ENCODE measurements at regions not wholly inside any gene's neighbourhood (a gene's known extent, or its start where the extent isn't known, plus 50 kb on each side); places are given as distances from the start of the nearest gene placed in this dataset.

DNA sequence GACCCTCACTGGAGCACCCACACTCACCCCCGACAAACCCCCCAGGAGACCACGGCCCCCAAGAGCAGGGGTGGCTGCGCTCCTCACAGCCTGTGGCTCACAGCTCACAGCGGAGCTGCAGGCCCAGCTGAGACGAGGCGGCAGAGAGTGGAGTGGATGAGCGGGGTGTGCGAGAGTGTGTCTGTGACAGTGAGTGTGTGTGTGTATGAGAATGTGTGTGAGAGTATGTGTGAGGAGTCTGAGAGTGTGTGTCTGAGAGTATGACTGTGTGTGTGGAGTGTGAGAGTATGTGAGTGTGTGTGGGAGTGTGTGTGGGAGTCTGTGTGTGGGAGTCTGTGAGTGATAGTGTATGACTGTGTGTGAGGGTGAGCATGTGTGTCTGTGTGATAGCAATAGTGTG lies 55.3 kb upstream of the ID2 start:
- no peak overlapping the region for H2AFZ ChIP-seq (ENCODE audit: low read depth, low read length)
- FAIRE-seq, result peak; percentile 52
- H3K4me2 ChIP-seq (ENCODE audit: insufficient read depth, low read length), result no peak overlapping the region
- H3K9me1 ChIP-seq (ENCODE audit: control insufficient read depth, insufficient read depth, low read length), result no peaks in the 10 kb centered on the region
- H3K27me3 ChIP-seq (ENCODE audit: control insufficient read depth in 2 of 2, insufficient read depth in 2 of 2, low read length in 2 of 2), result peaks cover 14 to 50% of the 10 kb centered on the region in 2 experiments; a peak in 4 of 5 replicates
- no peak overlapping the region for H3K27ac ChIP-seq (ENCODE audit: extremely low read depth, low read depth, low read length)
- BruUV-seq (replicated peaks), result no TSS peak
- no peak overlapping the region for H3K4me3 ChIP-seq
- WGBS (ENCODE audit: insufficient coverage, low coverage, missing lambda C conversion rate), result 63% methylated on average over 8 of the region's 8 CpGs
- H3K79me2 ChIP-seq (ENCODE audit: control insufficient read depth, insufficient read depth, low read length), result no peaks in the 10 kb centered on the region
- DNase-seq (ENCODE audit: extremely low read depth in 1 of 4, low spot score in 3 of 4), result peak in 2 of 4 experiments; percentile 31 to 46
- POLR2A ChIA-PET, result interaction anchor here (1.0 to 1.1 kb wide), 2 partner anchors 12 to 13 kb away, joined by 3 to 5 read pairs; no protein-coding TSS in a partner anchor
- in situ Hi-C loops (cut with MboI), result no loop called here
- H3K9me3 ChIP-seq (replicated peaks; ENCODE audit: control insufficient read depth, insufficient read depth, low read depth, low read length), result no peaks in the 10 kb centered on the region
- no peaks in the 10 kb centered on the region for H3K36me3 ChIP-seq (ENCODE audit: control insufficient read depth, insufficient read depth, low read length)
- intact Hi-C loops (cut with micrococcal nuclease), result no loop called here
- CTCF ChIA-PET (ENCODE audit: low intra/inter-chr PET ratio), result no interaction called here
- H4K20me1 ChIP-seq (replicated peaks; ENCODE audit: control insufficient read depth, insufficient read depth, low read length), result no peaks in the 10 kb centered on the region
- no peak for ATAC-seq
- H3K9ac ChIP-seq (ENCODE audit: insufficient read depth in 1 of 2, low read depth in 2 of 2, low read length in 2 of 2), result no peak overlapping the region
- peaks cover 3 to 50% of the 10 kb centered on the region in 2 experiments; a peak in 3 of 5 replicates for H3K4me1 ChIP-seq (replicated peaks in 1 of 2; ENCODE audit: control insufficient read depth in 2 of 2, insufficient read depth in 2 of 2, low read length in 2 of 2)
- no peak for TF ChIP-seq FOXK1 (CRISPR knock-in tag; IDR thresholded peaks at IDR 0.05; ENCODE audit: borderline replicate concordance)
- TF ChIP-seq TRIM24 (IDR thresholded peaks at IDR 0.05), result 0 out of 4 replicates have a peak, but pooled peaks of 1 of the 2 experiments have one; percentile 12
- no peak for TF ChIP-seq FOXA1 (IDR thresholded peaks at IDR 0.05; ENCODE audit: borderline replicate concordance)
- peak; percentile 63 for TF ChIP-seq ARID1B (IDR thresholded peaks at IDR 0.05)
- TF ChIP-seq BHLHE40 (IDR thresholded peaks at IDR 0.05; ENCODE audit: low read length), result no peak
- no peak for TF ChIP-seq ZFX (CRISPR knock-in tag; IDR thresholded peaks at IDR 0.05)
- no peak for TF ChIP-seq ZMIZ1 (IDR thresholded peaks at IDR 0.05; ENCODE audit: low read depth in 2 of 2, low read length in 2 of 2)
- TF ChIP-seq TAL1 (IDR thresholded peaks at IDR 0.05), result peak; percentile 26; the same call in 1 of the 2 replicates
- TF ChIP-seq CBFA2T3 (IDR thresholded peaks at IDR 0.05), result peak; percentile 76
- TF ChIP-seq ZNF766 (CRISPR knock-in tag; conservative IDR thresholded peaks at IDR 0.05), result no peak
- TF ChIP-seq DPF2 (IDR thresholded peaks at IDR 0.05), result peak; percentile 64
- 0 out of 2 replicates have a peak, but pooled peaks have one; percentile 32 for TF ChIP-seq BCOR (IDR thresholded peaks at IDR 0.05)
- TF ChIP-seq SMARCA4 (IDR thresholded peaks at IDR 0.05), result peak; percentile 35; the same call in 1 of the 2 replicates
- TF ChIP-seq FOXK2 (conservative IDR thresholded peaks at IDR 0.05 in 1 of 2, IDR thresholded peaks at IDR 0.05 in 1 of 2; ENCODE audit: low read depth in 2 of 2), result 0 out of 4 replicates have a peak, but pooled peaks of 1 of the 2 experiments have one; percentile 13
- TF ChIP-seq HDAC1 (IDR thresholded peaks at IDR 0.05), result peak in 1 of 2 experiments; percentile 64; a peak in 2 of 4 replicates
- TF ChIP-seq ZNF707 (CRISPR knock-in tag; conservative IDR thresholded peaks at IDR 0.05), result no peak
- no peak for TF ChIP-seq ZNF316 (IDR thresholded peaks at IDR 0.05)
- peak; percentile 17; the same call in 1 of the 2 replicates for TF ChIP-seq ELF4 (CRISPR knock-in tag; IDR thresholded peaks at IDR 0.05)
- TF ChIP-seq NFIC (IDR thresholded peaks at IDR 0.05), result 0 out of 2 replicates have a peak, but pooled peaks have one; percentile 14
- TF ChIP-seq MTA2 (IDR thresholded peaks at IDR 0.05; ENCODE audit: low read depth), result 0 out of 2 replicates have a peak, but pooled peaks have one; percentile 7
- TF ChIP-seq TCF3 (CRISPR knock-in tag; IDR thresholded peaks at IDR 0.05), result peak; percentile 47; the same call in 1 of the 2 replicates
- TF ChIP-seq TEAD4 (IDR thresholded peaks at IDR 0.05; ENCODE audit: low read length), result 0 out of 2 replicates have a peak, but pooled peaks have one; percentile 15
- no peak for TF ChIP-seq TEAD4 (CRISPR knock-in tag; IDR thresholded peaks at IDR 0.05; ENCODE audit: borderline replicate concordance)
- no peak for TF ChIP-seq BCL6 (CRISPR knock-in tag; IDR thresholded peaks at IDR 0.05)
- no peak for TF ChIP-seq TAF7 (tag; IDR thresholded peaks at IDR 0.05)

Measured in K562 (cell line).